Sciatic nerve (tissue), 2 donors: ENCODE measurements at regions not wholly inside any gene's neighbourhood (a gene's known extent, or its start where the extent isn't known, plus 50 kb on each side); places are given as distances from the start of the nearest gene placed in this dataset.

Source experiments
- ATAC-seq: fragments of 200-7000 bp; cut with Tn5 transposase; one replicate; pipeline ENCODE4 v1.9.1; 2020; ENCODE audit warnings: mild to moderate bottlenecking, moderate library complexity
- DNase-seq: peaks from one replicate; pipeline ENCODE4 v3.0.0-alpha.2; 2020; ENCODE audit warnings: low spot score
- intact Hi-C: fragments of 100-400 bp; cut with DNase I; formaldehyde crosslinking; loops from one replicate; pipeline ENCODE4 v1.14.2; 2022
- donor health status: DM: no; HTN: no; CAD: no.
- donor health status: DM: no; HTN: no; CAD: no.

DNA sequence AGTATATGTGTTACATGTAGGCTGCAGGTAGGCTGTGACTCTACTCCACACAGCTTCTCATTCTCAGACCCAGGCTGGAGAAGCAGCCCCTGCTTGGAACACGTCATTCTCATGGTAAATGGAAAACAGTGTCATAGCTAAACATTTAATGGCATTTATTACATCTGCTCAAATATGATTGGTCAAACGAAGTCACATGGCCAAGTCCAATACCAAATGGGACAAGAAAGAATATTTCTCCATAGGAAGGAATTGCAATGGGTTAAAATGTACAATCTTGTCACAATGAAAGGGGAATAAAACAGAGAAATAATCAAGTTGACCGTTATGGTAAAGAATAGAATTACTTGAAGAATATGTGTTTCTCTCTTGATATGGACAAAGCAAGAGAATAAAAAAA lies 198.6 kb downstream of the ANAPC10 start:
- no peak for ATAC-seq
- intact Hi-C loops: no loop called here
- DNase-seq: no peak

- intact Hi-C loops: no loop called here
- ATAC-seq (no peak), DNase-seq (no peak)
These were observed 196.9 kb downstream of the ANAPC10 start for GRCh38 chr4:144901141-144901540.

DNA sequence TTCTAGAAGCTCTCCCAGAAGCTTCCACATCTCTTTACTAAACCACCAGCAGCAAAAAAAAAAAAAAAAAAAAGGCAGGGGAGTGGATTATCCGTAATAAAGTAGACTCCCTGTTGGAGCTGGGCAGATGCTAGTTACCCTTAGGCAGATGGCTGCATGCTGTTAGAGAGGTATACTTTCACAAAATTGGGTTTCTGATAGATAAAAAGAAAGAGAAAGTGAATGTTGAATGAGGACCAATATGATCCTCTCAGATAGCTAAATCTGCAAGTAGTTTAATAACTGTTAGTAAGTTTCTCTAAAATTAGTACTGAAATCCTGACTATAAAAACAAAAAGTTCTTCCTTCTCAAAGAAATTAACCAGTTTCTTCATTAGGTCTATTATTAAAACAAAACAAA lies 195.4 kb downstream of the ANAPC10 start:
- intact Hi-C loops: no loop called here
- no peak for DNase-seq
- no peak for ATAC-seq

DNA sequence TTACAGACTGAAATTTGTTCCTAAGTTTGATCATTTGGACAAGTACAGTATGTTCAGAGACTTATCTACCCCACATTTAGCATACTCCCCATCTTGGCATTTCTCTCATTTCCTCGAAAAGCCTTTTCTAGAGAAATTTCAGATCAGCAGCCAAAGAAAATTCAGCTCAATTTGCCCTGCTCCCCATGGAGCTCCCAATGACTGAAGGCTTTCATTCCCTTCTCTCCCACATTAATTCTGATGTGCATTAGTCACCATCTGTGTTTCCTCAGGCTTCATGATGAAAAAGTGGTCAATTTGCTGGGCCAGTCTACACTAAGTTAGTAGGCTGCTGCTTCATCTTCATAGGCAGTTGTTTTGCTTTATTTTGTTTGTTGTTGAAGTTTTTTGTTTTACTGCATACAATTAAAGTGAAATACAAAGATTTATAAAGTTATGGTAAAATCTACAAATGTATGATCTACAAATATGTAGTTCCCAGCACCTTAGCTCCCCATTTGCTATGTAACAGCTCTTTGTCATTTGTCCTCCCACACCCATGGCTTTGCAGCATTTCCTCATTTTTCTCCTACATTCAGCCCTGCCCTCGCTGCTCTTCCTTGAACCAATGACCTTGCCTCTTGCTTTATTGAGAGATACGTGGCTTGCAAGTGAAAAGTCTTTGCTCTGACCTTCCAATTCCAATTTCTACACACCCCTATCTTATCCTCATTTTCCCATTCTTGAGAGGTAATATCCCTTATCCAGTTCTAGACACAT lies 193.9 kb downstream of the ANAPC10 start:
- intact Hi-C loops: no loop called here
- DNase-seq (no peak), ATAC-seq (peak; percentile 60)

- intact Hi-C loops: no loop called here
- ATAC-seq (no peak), DNase-seq (no peak)
These were observed 192.7 kb downstream of the ANAPC10 start for GRCh38 chr4:144905286-144905685.

GRCh38 chr4:144906181-144906925 lies 191.6 kb downstream of the ANAPC10 start:
- intact Hi-C loops: no loop called here
- ATAC-seq: peak; percentile 68
- DNase-seq: no peak

DNA sequence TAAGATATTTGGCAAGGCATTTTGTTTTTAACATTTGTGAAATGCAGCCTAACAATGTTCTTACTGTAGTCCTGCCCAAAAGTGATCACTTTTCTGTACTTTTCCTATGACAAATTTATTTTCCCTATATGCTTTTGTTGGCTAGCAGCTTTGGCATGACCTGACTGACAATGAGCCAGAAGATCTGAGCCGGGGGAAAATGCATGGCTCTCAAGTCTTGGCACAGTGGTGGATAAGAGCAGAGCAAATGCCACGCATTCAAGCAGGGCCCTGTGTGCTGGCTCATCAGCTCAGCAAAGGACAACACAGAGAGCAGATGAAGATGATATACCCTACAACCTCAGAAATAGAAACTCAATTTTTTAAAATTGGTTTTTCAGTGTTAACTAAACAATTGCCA lies 187.3 kb downstream of the ANAPC10 start:
- DNase-seq (no peak), ATAC-seq (no peak)
- intact Hi-C loops: no loop called here
